Neural cell (in vitro differentiated cells): ENCODE measurements at regions not wholly inside any gene's neighbourhood (a gene's known extent, or its start where the extent isn't known, plus 50 kb on each side); places are given as distances from the start of the nearest gene placed in this dataset.

Source experiments
- H2AFZ ChIP-seq: fragments of 200-600, 300-800 bp; sonication (generic), shearing (Covaris generic); 2 replicates; pipeline ENCODE4 v1.6.0; 2014; ENCODE audit warnings: low read depth, mild to moderate bottlenecking, antibody characterized with exemption, low read length, moderate library complexity
- H3F3A ChIP-seq: fragments of 200-600 bp; shearing (Covaris generic); 2 replicates; pipeline ENCODE4 v1.6.1; 2016; ENCODE audit warnings: mild to moderate bottlenecking, moderate library complexity, mixed read lengths, antibody characterized with exemption, low read length; ENCODE audit not compliant: insufficient read depth, poor library complexity, severe bottlenecking
- H3K27ac ChIP-seq: fragments of 200-600, 300-800 bp; sonication (generic), shearing (Covaris generic); 2 replicates; pipeline ENCODE4 v1.5.1; 2014; ENCODE audit warnings: mild to moderate bottlenecking, low read length, moderate library complexity
- H3K27me3 ChIP-seq: fragments of 300-800, 200-600 bp; sonication (generic), shearing (Covaris generic); 2 replicates; pipeline ENCODE4 v1.6.0; 2014; ENCODE audit warnings: mild to moderate bottlenecking, low read depth, low read length, moderate library complexity; ENCODE audit not compliant: insufficient read depth
- H3K36me3 ChIP-seq: fragments of 300-800, 200-600 bp; sonication (generic), shearing (Covaris generic); 2 replicates; pipeline ENCODE4 v1.5.1; 2014; ENCODE audit warnings: mild to moderate bottlenecking, antibody characterized with exemption, low read length, moderate library complexity; ENCODE audit not compliant: insufficient read depth
- H3K4me2 ChIP-seq: fragments of 300-800, 200-600 bp; sonication (generic), shearing (Covaris generic); 2 replicates; pipeline ENCODE4 v1.6.0; 2014; ENCODE audit warnings: mild to moderate bottlenecking, low read length
- H3K4me3 ChIP-seq: fragments of 300-800, 200-600 bp; sonication (generic), shearing (Covaris generic); 2 replicates; pipeline ENCODE4 v1.5.1; 2014; ENCODE audit warnings: mild to moderate bottlenecking, low read length, moderate library complexity
- H3K79me2 ChIP-seq: fragments of 200-600 bp; shearing (Covaris generic); replicated peaks from 2 replicates; pipeline ENCODE4 v1.6.0; 2014; ENCODE audit warnings: mild to moderate bottlenecking, low read length, moderate library complexity; ENCODE audit not compliant: insufficient read depth
- H3K9ac ChIP-seq: fragments of 300-800, 200-600 bp; sonication (generic), shearing (Covaris generic); 2 replicates; pipeline ENCODE4 v1.6.1; 2016; ENCODE audit warnings: mild to moderate bottlenecking, low read length, mixed read lengths
- H3K9me2 ChIP-seq: fragments of 200-600 bp; shearing (Covaris generic); 2 replicates; pipeline ENCODE4 v1.6.1; 2016; ENCODE audit warnings: mild to moderate bottlenecking, low read length, mixed read lengths; ENCODE audit not compliant: insufficient read depth
- H3K9me3 ChIP-seq: fragments of 200-600, 300-800 bp; sonication (generic), shearing (Covaris generic); 2 replicates; pipeline ENCODE4 v1.6.1; 2016; ENCODE audit warnings: mild to moderate bottlenecking, mixed run types, low read length, moderate library complexity, mixed read lengths
- H4K20me1 ChIP-seq: fragments of 200-600 bp; shearing (Covaris generic); 2 replicates; pipeline ENCODE4 v1.6.1; 2016; ENCODE audit warnings: mild to moderate bottlenecking, mixed run types; ENCODE audit not compliant: insufficient read depth
- EP300 ChIP-seq: fragments of 450-650 bp; conservative IDR thresholded peaks from 2 replicates; pipeline ENCODE4 v1.6.1; 2014; ENCODE audit warnings: antibody characterized with exemption, mild to moderate bottlenecking, moderate library complexity; ENCODE audit not compliant: poor library complexity, severe bottlenecking
- EZH2 ChIP-seq: fragments of 200-600, 300-800 bp; shearing (Covaris generic), sonication (generic); IDR thresholded peaks from 2 replicates; pipeline ENCODE4 v1.6.1; 2014; ENCODE audit warnings: antibody characterized with exemption, low read length, borderline replicate concordance, mild to moderate bottlenecking; ENCODE audit not compliant: insufficient read depth, poor library complexity, severe bottlenecking
- MXI1 ChIP-seq: fragments of 450-650 bp; conservative IDR thresholded peaks from 2 replicates; pipeline ENCODE4 v1.6.1; 2014; ENCODE audit warnings: antibody characterized with exemption, mild to moderate bottlenecking; ENCODE audit not compliant: poor library complexity, severe bottlenecking
- POLR2AphosphoS5 ChIP-seq: IDR thresholded peaks from 2 replicates; pipeline ENCODE4 v1.6.1; 2012
- RAD21 ChIP-seq: fragments of 450-650 bp; conservative IDR thresholded peaks from 2 replicates; pipeline ENCODE4 v1.6.1; 2014; ENCODE audit warnings: antibody characterized with exemption, mild to moderate bottlenecking, moderate library complexity
- SMC3 ChIP-seq: fragments of 450-650 bp; conservative IDR thresholded peaks from 2 replicates; pipeline ENCODE4 v1.6.1; 2014; ENCODE audit warnings: antibody characterized with exemption, mild to moderate bottlenecking, moderate library complexity; ENCODE audit not compliant: poor library complexity
- TAF1 ChIP-seq: IDR thresholded peaks from 2 replicates; pipeline ENCODE4 v1.6.1; 2012; ENCODE audit warnings: low read depth
- TF ChIP-seq, protein P1 (sequence below): fragments of 450-650 bp; IDR thresholded peaks from 2 replicates; pipeline ENCODE4 v1.5.1; 2014; ENCODE audit warnings: antibody characterized with exemption, mild to moderate bottlenecking, moderate library complexity; ENCODE audit not compliant: poor library complexity, severe bottlenecking
- TF ChIP-seq, protein P2 (sequence below): IDR thresholded peaks from 2 replicates; pipeline ENCODE4 v1.6.1; 2012; ENCODE audit warnings: borderline replicate concordance

DNA sequence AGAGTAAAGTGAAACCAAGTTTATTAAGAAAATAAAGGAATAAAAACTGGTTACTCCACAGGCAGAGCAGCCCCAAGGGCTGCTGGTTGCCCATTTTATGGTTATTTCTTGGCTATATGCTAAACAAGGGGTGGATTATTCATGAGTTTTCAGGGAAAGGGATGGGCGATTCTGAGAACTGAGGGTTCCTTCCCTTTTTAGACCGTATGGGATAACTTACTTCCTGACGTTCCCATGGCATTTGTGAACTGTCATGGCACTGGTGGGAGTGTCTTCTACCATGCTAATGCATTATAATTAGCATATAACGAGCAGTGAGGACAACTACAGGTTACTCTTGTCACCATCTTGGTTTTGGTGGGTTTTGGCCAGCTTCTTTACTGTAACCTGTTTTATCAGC is 323.9 kb upstream of the PTGER4 start:
- Histone ChIP-seq H3K79me2 (no peaks in the 10 kb centered on the region), H3K36me3 (no peaks in the 10 kb centered on the region), H3K27ac (no peak overlapping the region), H3K4me3 (no peak overlapping the region), H3K27me3 (no peaks in the 10 kb centered on the region), H4K20me1 (no peaks in the 10 kb centered on the region), H3K9me2 (no peaks in the 10 kb centered on the region), H3F3A (no peaks in the 10 kb centered on the region), H3K4me2 (no peak overlapping the region), H2AFZ (no peak overlapping the region), H3K9me3 (no peaks in the 10 kb centered on the region), H3K9ac (no peak overlapping the region)
- TF ChIP-seq EP300 (no peak), TAF1 (no peak)
- TF ChIP-seq, protein P1, sequence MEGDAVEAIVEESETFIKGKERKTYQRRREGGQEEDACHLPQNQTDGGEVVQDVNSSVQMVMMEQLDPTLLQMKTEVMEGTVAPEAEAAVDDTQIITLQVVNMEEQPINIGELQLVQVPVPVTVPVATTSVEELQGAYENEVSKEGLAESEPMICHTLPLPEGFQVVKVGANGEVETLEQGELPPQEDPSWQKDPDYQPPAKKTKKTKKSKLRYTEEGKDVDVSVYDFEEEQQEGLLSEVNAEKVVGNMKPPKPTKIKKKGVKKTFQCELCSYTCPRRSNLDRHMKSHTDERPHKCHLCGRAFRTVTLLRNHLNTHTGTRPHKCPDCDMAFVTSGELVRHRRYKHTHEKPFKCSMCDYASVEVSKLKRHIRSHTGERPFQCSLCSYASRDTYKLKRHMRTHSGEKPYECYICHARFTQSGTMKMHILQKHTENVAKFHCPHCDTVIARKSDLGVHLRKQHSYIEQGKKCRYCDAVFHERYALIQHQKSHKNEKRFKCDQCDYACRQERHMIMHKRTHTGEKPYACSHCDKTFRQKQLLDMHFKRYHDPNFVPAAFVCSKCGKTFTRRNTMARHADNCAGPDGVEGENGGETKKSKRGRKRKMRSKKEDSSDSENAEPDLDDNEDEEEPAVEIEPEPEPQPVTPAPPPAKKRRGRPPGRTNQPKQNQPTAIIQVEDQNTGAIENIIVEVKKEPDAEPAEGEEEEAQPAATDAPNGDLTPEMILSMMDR = no peak

DNA sequence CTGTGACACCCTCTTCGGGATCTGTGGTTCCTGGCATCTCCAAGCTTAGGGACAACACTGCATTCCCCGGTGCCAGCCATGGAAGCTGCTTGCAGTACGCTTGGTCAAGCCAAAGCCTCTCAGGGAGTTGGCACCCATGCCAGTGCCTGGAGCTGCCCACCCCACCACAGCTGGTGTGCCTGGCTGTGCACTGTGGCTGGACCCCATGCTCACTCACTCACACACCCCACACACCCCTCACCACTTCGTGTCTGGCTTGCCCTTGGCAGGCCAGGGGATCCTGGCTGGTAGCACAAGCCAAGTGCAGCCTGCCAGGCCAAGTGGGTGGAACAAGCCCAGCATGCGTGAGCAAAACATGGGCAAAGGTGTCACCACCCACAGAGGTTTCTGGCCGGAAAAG is 324.5 kb upstream of the PTGER4 start:
- no peak for TF ChIP-seq POLR2AphosphoS5
- Histone ChIP-seq H4K20me1 (no peaks in the 10 kb centered on the region), H3K27me3 (no peaks in the 10 kb centered on the region), H3K27ac (no peak overlapping the region), H3K36me3 (no peaks in the 10 kb centered on the region), H3K79me2 (no peaks in the 10 kb centered on the region), H2AFZ (no peak overlapping the region), H3K4me2 (no peak overlapping the region), H3K9ac (no peak overlapping the region), H3K4me3 (no peak overlapping the region), H3F3A (no peaks in the 10 kb centered on the region), H3K9me2 (no peaks in the 10 kb centered on the region), H3K9me3 (no peaks in the 10 kb centered on the region)

DNA sequence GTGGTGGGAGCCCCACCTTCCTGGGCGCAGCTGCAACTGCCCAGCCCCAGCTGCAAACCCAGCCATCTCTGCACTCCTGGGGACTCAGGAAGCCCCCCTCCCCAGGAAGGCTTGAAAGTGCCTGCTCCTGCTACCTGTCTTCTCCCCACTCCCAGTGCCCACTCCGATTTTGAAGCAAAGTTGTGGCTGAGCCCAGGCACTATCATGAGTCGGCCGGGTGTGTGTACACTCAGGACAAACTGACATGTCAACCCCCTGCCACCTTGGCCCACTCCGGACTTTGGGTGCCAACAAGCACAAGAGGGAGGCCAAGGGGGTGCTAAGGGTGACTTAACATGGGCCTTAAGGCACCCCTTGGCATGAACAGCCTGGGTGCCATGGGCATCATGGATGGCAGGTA is 325.5 kb upstream of the PTGER4 start:
- H3K4me2 ChIP-seq = no peak overlapping the region
- H3K9me3 ChIP-seq = no peaks in the 10 kb centered on the region
- H4K20me1 ChIP-seq = no peaks in the 10 kb centered on the region
- H3K4me3 ChIP-seq = no peak overlapping the region
- TF ChIP-seq EZH2 (no peak), EP300 (no peak), RAD21 (no peak), POLR2AphosphoS5 (no peak), SMC3 (no peak), MXI1 (no peak), TAF1 (no peak)
- TF ChIP-seq, protein P1 = no peak
- TF ChIP-seq, protein P2, sequence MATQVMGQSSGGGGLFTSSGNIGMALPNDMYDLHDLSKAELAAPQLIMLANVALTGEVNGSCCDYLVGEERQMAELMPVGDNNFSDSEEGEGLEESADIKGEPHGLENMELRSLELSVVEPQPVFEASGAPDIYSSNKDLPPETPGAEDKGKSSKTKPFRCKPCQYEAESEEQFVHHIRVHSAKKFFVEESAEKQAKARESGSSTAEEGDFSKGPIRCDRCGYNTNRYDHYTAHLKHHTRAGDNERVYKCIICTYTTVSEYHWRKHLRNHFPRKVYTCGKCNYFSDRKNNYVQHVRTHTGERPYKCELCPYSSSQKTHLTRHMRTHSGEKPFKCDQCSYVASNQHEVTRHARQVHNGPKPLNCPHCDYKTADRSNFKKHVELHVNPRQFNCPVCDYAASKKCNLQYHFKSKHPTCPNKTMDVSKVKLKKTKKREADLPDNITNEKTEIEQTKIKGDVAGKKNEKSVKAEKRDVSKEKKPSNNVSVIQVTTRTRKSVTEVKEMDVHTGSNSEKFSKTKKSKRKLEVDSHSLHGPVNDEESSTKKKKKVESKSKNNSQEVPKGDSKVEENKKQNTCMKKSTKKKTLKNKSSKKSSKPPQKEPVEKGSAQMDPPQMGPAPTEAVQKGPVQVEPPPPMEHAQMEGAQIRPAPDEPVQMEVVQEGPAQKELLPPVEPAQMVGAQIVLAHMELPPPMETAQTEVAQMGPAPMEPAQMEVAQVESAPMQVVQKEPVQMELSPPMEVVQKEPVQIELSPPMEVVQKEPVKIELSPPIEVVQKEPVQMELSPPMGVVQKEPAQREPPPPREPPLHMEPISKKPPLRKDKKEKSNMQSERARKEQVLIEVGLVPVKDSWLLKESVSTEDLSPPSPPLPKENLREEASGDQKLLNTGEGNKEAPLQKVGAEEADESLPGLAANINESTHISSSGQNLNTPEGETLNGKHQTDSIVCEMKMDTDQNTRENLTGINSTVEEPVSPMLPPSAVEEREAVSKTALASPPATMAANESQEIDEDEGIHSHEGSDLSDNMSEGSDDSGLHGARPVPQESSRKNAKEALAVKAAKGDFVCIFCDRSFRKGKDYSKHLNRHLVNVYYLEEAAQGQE = no peak
- H3K9me2 ChIP-seq = no peaks in the 10 kb centered on the region
- H2AFZ ChIP-seq = no peak overlapping the region
- no peaks in the 10 kb centered on the region for H3K27me3 ChIP-seq
- no peak overlapping the region for H3K9ac ChIP-seq
- H3K27ac ChIP-seq = no peak overlapping the region
- no peaks in the 10 kb centered on the region for H3K79me2 ChIP-seq
- no peaks in the 10 kb centered on the region for H3K36me3 ChIP-seq
- no peaks in the 10 kb centered on the region for H3F3A ChIP-seq
